Fibroblast of lung (primary cell): ENCODE measurements at regions not wholly inside any gene's neighbourhood (a gene's known extent, or its start where the extent isn't known, plus 50 kb on each side); places are given as distances from the start of the nearest gene placed in this dataset.

Source experiments
- EZH2 ChIP-seq: IDR thresholded peaks from 2 replicates; pipeline ENCODE4 v1.5.1; 2012; ENCODE audit warnings: low read length, control low read depth, mild to moderate bottlenecking; ENCODE audit errors: missing control alignments
- TF ChIP-seq, protein P1 (sequence below), 2 donors: IDR thresholded peaks in 1 of 2; conservative IDR thresholded peaks in 1 of 2; 1 replicate in 1 of 2; 2 replicates in 1 of 2; pipeline ENCODE4 v1.5.1; 2011 to 2012; ENCODE audit warnings: low read length in 2 of 2, control low read depth in 1 of 2, inconsistent platforms in 1 of 2, low read depth in 1 of 2, mild to moderate bottlenecking in 1 of 2

- no peak for TF ChIP-seq EZH2
- TF ChIP-seq, protein P1, sequence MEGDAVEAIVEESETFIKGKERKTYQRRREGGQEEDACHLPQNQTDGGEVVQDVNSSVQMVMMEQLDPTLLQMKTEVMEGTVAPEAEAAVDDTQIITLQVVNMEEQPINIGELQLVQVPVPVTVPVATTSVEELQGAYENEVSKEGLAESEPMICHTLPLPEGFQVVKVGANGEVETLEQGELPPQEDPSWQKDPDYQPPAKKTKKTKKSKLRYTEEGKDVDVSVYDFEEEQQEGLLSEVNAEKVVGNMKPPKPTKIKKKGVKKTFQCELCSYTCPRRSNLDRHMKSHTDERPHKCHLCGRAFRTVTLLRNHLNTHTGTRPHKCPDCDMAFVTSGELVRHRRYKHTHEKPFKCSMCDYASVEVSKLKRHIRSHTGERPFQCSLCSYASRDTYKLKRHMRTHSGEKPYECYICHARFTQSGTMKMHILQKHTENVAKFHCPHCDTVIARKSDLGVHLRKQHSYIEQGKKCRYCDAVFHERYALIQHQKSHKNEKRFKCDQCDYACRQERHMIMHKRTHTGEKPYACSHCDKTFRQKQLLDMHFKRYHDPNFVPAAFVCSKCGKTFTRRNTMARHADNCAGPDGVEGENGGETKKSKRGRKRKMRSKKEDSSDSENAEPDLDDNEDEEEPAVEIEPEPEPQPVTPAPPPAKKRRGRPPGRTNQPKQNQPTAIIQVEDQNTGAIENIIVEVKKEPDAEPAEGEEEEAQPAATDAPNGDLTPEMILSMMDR (conservative IDR thresholded peaks at IDR 0.05 in 1 of 2, IDR thresholded peaks at IDR 0.05 in 1 of 2; ENCODE audit: low read depth in 1 of 2, low read length in 2 of 2) = no peak
Measured at GRCh38 chr7:19574131-19574530, 134.7 kb downstream of the POLR1F start.
